ENCODE measurements at regions not wholly inside any gene's neighbourhood (a gene's known extent, or its start where the extent isn't known, plus 50 kb on each side); places are given as distances from the start of the nearest gene placed in this dataset.
"Not testable (repeated sequence)": the region's sequence is repeated elsewhere in the genome, so short reads cannot be mapped to it uniquely, and the experiment has no call there.

GRCh38 chr13:111646456-111646855 lies 326.0 kb downstream of the TEX29 start:
- no peak for DNase-seq

DNA sequence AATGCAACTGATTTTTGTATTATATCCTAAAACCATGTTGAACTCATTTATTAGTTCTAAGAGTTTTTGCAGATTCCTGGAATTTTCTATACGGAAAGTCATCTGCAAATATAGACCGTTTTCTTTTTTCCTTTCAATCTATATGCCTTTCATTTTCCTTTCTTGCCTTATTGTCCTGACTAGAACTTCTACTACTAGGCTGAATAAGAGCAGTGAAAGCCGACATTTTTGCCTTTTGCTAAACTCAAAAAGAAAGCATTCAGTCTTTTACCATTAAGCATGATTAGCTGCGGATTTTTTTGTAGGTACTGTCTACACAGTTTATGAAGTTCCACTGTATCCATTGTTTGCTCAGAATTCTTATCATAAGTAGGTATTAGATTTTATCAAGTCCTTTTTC lies 328.4 kb downstream of the TEX29 start:
- DNase-seq = no peak

GRCh38 chr13:111650626-111651025 lies 330.2 kb downstream of the TEX29 start:
- DNase-seq = no peak

GRCh38 chr13:111652676-111653075 lies 332.2 kb downstream of the TEX29 start:
- DNase-seq = no peak

- no peak for DNase-seq
Measured at GRCh38 chr13:111654531-111654930, 334.1 kb downstream of the TEX29 start.

DNA sequence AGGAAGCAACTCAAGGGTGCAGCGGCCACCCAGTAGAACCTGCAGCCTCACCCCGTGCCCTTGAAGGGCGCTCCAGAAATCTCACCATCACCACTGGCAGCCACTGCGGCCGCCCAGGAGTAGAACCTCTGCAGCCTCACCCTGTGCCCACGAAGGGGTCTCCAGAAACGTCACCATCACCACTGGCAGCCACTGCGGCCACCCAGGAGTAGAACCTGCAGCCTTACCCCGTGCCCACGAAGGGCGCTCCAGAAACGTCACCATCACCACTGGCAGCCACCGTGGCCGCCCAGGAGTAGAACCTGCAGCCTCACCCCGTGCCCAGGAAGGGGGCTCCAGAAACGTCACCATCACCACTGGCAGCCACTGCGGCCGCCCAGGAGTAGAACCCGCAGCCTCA lies 336.0 kb downstream of the TEX29 start:
- DNase-seq = no peak

GRCh38 chr13:111657013-111657412 lies 336.6 kb downstream of the TEX29 start:
- DNase-seq = no peak

- DNase-seq = peak; percentile 23
Measured at GRCh38 chr13:111658145-111659100, 338.0 kb downstream of the TEX29 start.

DNA sequence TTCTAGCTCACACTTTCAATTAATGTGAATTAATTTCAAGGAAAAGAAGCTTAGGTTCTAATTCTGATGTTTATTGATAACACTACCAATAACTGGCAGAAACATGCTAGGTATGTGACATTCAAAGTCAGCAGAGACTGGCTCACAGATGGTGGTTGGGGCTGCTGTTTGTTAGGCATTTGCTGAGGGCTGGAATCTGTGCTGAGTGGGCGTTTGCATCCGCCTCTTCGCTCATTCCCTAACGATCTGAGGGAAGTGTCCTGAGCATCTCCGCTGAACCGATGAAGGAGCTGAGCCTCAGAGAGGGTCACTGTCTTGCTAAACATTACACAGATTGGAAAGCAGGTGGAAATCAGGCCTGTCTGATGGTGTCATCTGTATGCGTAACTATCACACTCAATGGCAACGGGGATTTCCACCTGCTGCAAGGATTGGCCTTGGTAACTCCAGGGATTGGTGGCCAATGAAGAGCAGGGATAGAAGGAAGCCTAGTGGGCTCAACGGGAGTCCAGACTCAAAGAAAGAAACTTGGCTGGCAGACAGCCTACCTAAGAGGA lies 338.9 kb downstream of the TEX29 start:
- DNase-seq = no peak

GRCh38 chr13:111659842-111660241 lies 339.4 kb downstream of the TEX29 start:
- DNase-seq = no peak

GRCh38 chr13:111661052-111661451 lies 340.6 kb downstream of the TEX29 start:
- DNase-seq = no peak

GRCh38 chr13:111661776-111662175 lies 341.3 kb downstream of the TEX29 start:
- no peak for DNase-seq

- no peak for DNase-seq
Measured at GRCh38 chr13:111662451-111662850, 342.0 kb downstream of the TEX29 start.

DNA sequence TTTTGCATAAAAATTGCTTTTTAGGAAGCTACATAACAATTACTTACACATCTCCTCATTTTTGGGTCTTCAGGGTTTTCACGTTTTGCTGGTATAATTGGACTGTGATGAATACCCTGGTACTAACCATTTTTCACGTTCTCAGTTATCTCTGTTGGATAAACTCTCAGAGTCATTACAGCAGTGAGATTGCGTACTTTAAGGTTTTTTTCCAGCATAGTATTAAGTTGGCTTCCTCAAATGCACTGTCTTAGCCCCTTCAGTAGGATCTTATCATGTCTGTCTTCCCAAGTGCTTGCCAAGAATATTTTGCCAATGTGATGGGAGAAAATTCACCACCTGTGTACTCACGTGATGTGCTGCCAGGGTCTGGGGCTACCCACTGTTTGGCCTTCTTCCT lies 342.5 kb downstream of the TEX29 start:
- no peak for DNase-seq

GRCh38 chr13:111663505-111663904 lies 343.1 kb downstream of the TEX29 start:
- DNase-seq = no peak

- no peak for DNase-seq
Measured at GRCh38 chr13:111663953-111664421, 343.5 kb downstream of the TEX29 start.

- DNase-seq = no peak
Measured at GRCh38 chr13:111664696-111665095, 344.3 kb downstream of the TEX29 start.

GRCh38 chr13:111665691-111666095 lies 345.3 kb downstream of the TEX29 start:
- DNase-seq = no peak

GRCh38 chr13:111666164-111666776 lies 345.8 kb downstream of the TEX29 start:
- no peak for DNase-seq

- DNase-seq = no peak
Measured at GRCh38 chr13:111667757-111668156, 347.3 kb downstream of the TEX29 start.

GRCh38 chr13:111668451-111668850 lies 348.0 kb downstream of the TEX29 start:
- DNase-seq = no peak

- not testable (repeated sequence) for DNase-seq
Measured at GRCh38 chr13:111672198-111672597, 351.8 kb downstream of the TEX29 start.

- DNase-seq = not testable (repeated sequence)
Measured at GRCh38 chr13:111678120-111678882, 357.9 kb downstream of the TEX29 start.
